WERI-Rb-1 (cell line): ENCODE measurements at regions not wholly inside any gene's neighbourhood (a gene's known extent, or its start where the extent isn't known, plus 50 kb on each side); places are given as distances from the start of the nearest gene placed in this dataset.
"Not testable (repeated sequence)": the region's sequence is repeated elsewhere in the genome, so short reads cannot be mapped to it uniquely, and the experiment has no call there.

Source experiments
- DNase-seq: peaks from one replicate; pipeline ENCODE4 v3.0.0-alpha.2; 2020
- H3K27ac ChIP-seq: fragments of 250-450 bp; sonication (Bioruptor Pico); 2 replicates; pipeline ENCODE4 v1.5.1; 2020; ENCODE audit warnings: mild to moderate bottlenecking, moderate library complexity
- H3K27me3 ChIP-seq: fragments of 250-450 bp; sonication (Bioruptor Pico); 2 replicates; pipeline ENCODE4 v1.5.1; 2021; ENCODE audit warnings: mild to moderate bottlenecking, low read depth, moderate library complexity; ENCODE audit not compliant: insufficient read depth, severe bottlenecking
- H3K36me3 ChIP-seq: fragments of 250-450 bp; sonication (Bioruptor Pico); 2 replicates; pipeline ENCODE4 v1.5.1; 2020; ENCODE audit warnings: mild to moderate bottlenecking, moderate library complexity
- H3K4me3 ChIP-seq: 2 replicates; pipeline ENCODE4 v1.5.1; 2011; ENCODE audit warnings: low read depth, mild to moderate bottlenecking, control low read depth, low read length
- H3K9me3 ChIP-seq: fragments of 250-450 bp; sonication (Bioruptor Pico); 2 replicates; pipeline ENCODE4 v1.5.1; 2021; ENCODE audit warnings: mild to moderate bottlenecking, moderate library complexity; ENCODE audit not compliant: severe bottlenecking
- CTCF ChIP-seq: IDR thresholded peaks from 2 replicates; pipeline ENCODE4 v1.5.1; 2011; ENCODE audit warnings: low read depth, mild to moderate bottlenecking, control low read depth, inconsistent platforms, low read length

- no peaks in the 10 kb centered on the region for H3K9me3 ChIP-seq
- no peak for TF ChIP-seq CTCF
- no peaks in the 10 kb centered on the region for H3K27me3 ChIP-seq
- no peak overlapping the region for H3K27ac ChIP-seq
- H3K4me3 ChIP-seq, result no peak overlapping the region
- no peaks in the 10 kb centered on the region for H3K36me3 ChIP-seq
- no peak for DNase-seq
Measured at GRCh38 chr20:12554426-12554825, 454.3 kb upstream of the SPTLC3 start.

- no peak for DNase-seq
- no peaks in the 10 kb centered on the region for H3K27me3 ChIP-seq
- H3K9me3 ChIP-seq, result no peaks in the 10 kb centered on the region
- no peak overlapping the region for H3K4me3 ChIP-seq
- H3K36me3 ChIP-seq, result no peaks in the 10 kb centered on the region
- no peak for TF ChIP-seq CTCF
- H3K27ac ChIP-seq, result no peak overlapping the region
Measured at GRCh38 chr20:12555369-12555768, 453.4 kb upstream of the SPTLC3 start.

GRCh38 chr20:12555849-12556248, 452.9 kb upstream of the SPTLC3 start:
- DNase-seq, H3K4me3 ChIP-seq, H3K27ac ChIP-seq, H3K27me3 ChIP-seq, H3K9me3 ChIP-seq, H3K36me3 ChIP-seq: not testable (repeated sequence)

DNA sequence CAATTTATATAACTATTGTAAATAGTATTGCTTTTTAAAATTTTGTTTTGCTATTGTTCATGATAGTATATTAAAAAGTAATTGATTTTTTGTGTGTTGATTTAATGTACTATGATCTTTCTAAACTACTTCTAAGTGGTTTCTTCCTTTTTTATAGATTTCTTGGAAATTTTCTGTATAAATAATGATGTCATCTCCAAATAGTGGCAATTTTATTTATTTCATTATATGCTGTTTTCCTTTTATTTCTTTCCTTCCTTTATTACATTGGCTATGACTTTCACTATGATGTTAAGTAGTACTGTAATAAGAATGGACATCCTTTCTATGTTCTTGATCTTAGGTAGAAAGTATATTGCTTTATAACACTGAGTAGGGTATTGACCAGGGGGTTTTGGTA, 451.5 kb upstream of the SPTLC3 start:
- Histone ChIP-seq H3K27me3 (no peaks in the 10 kb centered on the region), H3K4me3 (no peak overlapping the region), H3K27ac (no peak overlapping the region), H3K9me3 (peaks cover 7% of the 10 kb centered on the region), H3K36me3 (no peaks in the 10 kb centered on the region)
- no peak for DNase-seq
- no peak for TF ChIP-seq CTCF

DNA sequence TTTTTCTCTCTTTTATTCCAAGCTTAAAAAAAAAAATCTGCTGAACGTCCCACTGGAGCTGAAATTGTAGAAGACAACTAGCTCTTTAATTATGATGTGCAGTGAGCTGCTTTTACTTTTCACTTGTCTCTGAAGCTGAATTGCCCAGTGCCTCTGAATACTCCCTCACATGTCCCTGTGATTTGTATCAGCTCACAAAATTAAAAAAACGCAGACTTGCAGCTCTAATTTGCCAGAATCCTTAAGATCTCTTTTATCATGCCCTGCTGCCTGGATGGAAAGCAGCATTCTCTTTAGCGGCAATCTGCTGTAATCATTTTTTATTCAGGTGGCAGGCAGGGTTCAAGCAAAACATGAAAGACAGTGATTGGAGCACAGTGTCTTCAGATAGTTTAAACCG, 443.8 kb upstream of the SPTLC3 start:
- Histone ChIP-seq H3K27ac (no peak overlapping the region), H3K27me3 (no peaks in the 10 kb centered on the region), H3K9me3 (peaks cover 8% of the 10 kb centered on the region), H3K36me3 (no peaks in the 10 kb centered on the region), H3K4me3 (no peak overlapping the region)
- TF ChIP-seq CTCF, result no peak
- DNase-seq, result no peak

GRCh38 chr20:12566596-12566995, 442.2 kb upstream of the SPTLC3 start:
- Histone ChIP-seq H3K36me3 (no peaks in the 10 kb centered on the region), H3K27me3 (no peaks in the 10 kb centered on the region), H3K4me3 (no peak overlapping the region), H3K27ac (no peak overlapping the region), H3K9me3 (peaks cover 3% of the 10 kb centered on the region)
- no peak for TF ChIP-seq CTCF
- DNase-seq, result no peak
